NCI-H1694 treated with DMSO at 0.1 percent for 48 hours (cell line): ENCODE measurements at regions not wholly inside any gene's neighbourhood (a gene's known extent, or its start where the extent isn't known, plus 50 kb on each side); places are given as distances from the start of the nearest gene placed in this dataset.
"Not testable (repeated sequence)": the region's sequence is repeated elsewhere in the genome, so short reads cannot be mapped to it uniquely, and the experiment has no call there.

Experiments used
- DNase-seq: peaks from one replicate; lab custom pipeline; 2025; lab: John Stamatoyannopoulos, UW

DNA sequence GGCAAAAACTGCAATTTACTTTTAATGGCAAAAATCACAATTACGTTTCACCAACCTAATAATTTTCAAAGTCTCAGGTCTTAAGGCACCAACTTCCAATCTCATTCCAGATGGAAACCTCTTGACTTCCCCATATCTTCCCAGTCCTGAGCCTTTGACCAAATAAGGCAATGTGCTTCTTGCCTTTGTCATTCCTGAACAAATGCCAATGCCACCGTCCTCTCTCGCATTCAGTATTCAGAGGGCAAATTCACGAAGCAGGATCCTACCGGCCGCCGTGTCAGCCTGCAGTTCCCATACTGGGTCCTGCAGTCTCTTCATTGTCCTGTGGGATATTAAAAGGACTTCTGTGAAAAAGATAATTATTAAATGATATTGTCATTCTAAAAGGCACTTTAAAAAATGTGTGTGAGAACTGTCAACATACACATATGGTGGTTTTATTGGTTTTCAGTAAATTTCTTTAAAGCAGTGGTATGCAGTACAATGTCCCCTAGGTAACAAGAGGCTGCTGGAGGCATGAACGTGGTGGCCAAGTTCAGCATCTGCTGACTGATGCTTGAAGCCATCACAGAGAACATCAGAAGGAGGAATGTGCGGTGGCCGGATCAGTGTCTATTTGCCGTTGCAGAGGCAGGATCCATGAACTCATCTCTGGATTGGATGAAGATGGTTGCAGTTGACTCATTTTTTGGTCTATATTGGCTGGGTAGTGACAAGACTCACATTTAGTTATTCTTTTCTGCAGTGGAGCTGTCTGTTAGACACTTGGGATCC is 101.4 kb upstream of the IRX4 start:
- DNase-seq, result no peak

DNA sequence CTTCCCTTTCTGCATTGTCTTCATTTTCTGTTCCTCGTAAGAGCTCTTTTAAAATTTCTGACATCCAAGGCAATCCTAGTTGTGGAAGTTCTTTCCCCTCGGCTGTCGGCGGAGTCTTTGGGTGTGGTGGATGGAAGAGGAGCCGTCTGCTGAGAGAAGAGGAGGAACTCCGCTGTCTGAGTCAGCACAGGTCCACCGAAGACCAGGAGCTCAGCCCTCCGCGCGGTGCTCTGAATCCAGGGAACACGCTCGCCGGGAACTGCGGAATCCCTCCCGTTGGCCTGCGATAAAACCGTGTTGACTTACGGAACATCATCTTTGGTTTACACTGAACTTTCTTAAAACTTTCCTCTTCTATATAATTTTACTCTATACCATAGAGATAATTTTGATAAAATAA is 100.7 kb upstream of the IRX4 start:
- no peak for DNase-seq

DNA sequence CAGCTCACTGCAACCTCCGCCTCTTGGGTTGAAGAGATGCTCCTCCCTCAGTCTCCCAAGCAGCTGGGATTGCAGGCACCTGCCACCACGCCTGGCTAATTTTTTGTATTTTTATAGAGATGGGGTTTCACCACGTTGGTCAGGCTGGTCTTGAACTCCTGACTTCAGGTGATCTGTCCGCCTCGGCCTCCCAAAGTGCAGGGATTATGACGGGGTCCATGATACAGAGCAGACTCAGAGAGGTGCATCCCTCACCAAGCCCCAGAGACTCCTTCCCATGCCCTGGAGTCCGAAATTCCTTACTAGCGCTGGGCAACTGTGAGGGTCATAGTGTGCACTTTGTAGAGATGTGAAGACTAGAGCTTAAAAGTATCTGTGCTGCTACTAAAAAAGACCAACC is 99.8 kb upstream of the IRX4 start:
- DNase-seq, result not testable (repeated sequence)

DNA sequence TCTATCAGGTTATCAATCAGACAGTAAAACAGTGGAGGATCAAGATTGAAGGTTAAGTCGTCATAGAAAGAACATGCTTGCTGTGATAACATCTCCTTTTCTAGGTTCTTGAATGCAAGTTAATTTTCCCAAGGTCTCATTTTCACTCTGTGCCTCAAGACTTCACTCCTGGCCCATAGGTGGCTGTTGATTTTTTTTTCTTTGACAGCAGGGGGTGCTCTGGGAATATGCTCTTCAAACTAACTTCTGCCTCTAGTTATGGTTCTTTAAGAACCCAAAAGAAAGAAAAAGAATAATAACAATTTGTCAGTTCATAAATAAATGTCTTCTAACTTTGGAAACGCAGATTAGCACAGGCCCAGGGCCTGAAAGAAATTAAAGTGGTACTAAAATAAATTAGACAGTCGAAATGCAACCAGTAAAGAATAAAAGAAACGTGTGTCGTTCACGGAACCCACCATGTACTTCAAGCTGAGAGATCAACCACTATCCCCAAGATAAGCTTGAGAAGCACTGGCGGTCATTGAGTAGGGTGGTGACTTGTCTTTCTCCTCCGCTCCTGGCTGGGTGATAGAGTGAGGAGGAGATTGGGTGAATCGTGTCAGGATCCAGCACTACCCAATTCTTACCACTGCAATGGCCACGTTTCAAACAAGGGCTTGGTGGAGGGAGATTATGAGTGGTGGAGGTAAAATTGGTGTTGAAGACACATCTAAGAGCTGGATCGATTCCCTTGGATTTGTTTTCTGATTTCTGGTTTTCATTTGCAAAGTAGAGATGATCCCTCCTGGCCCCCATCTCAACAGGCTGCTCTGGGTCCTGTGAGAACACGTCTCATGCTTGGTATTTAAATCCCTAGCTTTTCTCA is 93.4 kb upstream of the IRX4 start:
- no peak for DNase-seq

DNA sequence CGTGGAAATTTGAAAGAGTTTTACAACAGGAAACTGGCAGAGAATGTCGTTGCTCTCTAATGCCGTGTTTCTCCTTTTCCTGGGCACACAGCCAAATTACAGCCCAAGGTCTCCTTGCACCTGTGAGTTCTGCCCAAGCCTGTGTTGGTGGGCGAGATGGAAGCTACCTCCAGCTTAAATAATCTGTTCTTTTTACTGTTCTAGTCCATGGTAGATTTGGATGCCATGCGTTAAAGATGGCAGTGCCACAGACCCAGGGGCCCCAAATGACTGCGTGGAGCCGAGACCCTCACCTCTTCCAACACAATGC is 92.6 kb upstream of the IRX4 start:
- DNase-seq, result no peak

DNA sequence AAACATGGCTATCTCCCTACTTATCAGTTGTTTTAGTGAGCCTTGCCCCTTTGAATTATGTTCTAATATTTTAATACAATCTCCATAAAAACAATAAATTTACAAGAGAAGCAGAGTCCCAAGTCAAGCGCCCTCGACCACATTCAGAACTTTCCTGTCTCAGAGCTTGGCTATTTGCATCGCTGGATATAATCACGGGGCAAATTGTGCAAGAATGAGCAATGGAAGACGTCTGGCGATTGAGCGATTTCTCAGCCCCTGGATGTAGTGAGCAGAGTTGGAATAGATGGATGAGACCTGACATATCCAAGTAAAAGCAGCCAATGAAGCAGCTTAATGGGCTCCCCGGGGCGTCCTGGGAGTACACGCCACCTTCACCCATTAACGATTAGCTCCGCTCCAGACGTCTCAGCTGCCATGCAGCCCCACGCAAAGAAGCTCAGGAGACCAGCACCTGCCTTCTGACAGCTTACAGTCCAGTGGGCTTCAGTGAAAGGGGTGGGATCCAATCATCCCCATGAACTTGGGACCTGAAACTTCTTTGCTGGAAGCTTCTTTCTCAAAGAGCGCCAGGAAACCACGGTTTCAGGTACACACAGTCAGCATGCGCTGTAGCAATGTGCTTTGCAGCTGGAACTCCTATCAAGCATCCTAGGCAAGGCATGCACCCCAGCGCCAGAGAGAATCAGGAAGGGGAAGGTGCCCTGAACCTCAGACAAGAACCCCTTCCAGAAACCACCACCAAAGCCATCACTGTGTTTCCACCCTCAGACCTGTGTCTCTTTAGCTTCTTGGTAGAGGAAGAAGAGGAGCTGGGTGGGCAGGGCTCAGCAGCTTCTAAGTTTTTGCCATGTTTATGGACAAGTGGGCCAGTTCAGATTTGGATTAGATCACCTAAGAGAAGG is 92.0 kb upstream of the IRX4 start:
- no peak for DNase-seq

DNA sequence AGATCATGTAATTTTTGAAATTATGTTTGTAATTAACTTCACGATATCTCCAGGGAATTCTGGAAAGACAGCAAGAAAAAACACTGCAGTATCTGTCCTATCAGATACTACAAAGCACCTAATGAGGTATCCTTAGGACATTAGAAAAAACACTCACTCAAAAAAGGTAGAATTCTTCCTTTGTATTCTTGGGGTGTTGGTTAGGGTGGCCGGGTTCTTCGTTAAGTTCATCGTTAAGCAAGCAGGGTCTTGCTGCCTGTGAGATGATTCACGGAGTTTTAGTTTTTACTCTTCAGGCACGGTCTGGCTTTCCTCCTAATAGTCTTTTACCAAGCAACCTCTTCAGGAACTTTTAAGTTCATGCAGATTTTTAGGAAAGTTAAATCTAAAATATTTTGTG is 91.4 kb upstream of the IRX4 start:
- no peak for DNase-seq

DNA sequence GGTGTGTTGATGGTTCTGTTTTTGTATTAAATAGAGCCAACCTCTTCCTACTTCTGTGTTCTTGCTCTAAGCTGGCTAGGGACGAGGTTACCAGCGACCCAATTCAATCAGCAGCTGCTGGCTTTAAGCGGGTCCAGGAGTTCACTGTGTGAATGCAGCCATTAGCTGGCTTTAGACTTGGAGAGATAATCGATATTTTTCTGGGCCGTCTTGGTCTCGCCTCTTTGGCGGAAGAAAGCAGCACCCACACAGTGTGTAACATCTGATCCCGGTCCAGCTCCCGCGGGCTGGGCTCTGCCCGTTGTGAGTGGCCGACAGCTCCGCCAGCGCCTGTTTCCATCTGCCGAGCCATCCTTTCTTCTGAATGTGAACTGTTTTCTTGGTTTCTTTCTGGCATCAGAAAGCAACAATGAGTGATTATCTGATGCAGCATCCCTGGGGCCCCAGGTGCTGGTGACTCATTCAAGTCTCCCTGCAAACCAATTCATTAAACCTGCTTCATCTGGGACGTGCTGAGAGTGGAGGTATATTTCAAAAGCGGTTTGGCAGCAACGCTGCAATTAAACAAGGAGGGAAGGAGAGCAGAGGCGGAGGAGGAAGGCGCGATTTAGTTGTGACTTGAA is 90.8 kb upstream of the IRX4 start:
- no peak for DNase-seq

DNA sequence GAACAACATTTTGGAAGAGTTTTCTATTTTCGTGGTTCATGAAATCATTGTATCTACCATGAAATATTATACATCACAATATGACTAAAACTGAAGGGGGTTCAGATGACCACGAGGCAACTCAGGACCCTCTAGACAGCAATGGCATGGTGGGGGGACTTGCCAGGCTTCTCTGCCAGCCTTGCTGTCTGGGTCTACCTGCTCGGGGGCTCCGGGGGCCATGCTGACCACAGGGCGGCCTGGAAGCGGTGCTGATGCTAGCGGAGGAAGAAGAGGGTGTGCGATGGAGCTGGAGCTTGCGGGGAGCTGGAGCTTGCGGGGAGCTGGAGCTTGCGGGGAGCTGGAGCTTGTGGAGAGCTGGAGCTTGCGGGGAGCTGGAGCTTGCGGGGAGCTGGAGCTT is 89.2 kb upstream of the IRX4 start:
- no peak for DNase-seq

DNA sequence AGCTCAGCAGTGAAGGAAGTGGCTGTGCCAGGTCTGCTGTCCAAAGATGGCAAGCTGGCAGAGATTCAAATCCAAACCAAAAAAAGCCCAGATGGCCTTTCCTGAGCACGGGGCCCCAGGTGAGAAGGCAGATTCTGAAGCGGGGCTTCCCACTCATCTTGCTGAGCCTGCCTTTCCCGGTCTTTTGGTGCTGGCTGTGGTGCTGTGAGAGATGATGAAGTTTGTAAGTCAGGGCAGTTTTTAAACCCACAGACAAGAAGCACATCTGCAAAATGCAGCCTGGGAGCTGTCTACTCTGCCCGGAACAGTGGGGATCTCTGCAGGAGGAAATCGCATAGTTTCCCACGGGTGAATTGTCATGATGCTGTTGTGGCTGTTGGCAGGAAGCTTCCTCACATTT is 85.0 kb upstream of the IRX4 start:
- DNase-seq, result no peak

DNA sequence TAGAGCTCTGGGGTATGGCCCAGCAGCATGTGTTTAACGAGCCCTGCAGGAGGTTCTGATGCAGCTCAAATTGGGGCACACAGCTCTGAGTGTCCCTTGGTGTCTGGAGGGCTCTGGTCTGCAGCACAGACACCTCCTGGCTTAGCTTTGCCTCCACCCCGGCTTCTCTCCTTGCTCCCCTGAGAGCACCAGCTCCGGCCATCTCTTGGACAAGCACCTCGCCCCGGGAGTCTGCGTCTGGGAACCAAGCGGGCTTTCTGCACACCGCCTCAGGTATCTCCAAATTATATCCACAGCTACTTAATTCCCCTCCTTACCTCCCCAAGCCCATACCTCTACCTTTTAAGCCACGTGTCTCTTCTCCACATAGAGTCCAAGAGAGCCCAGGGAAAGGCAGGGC is 83.7 kb upstream of the IRX4 start:
- DNase-seq, result no peak

DNA sequence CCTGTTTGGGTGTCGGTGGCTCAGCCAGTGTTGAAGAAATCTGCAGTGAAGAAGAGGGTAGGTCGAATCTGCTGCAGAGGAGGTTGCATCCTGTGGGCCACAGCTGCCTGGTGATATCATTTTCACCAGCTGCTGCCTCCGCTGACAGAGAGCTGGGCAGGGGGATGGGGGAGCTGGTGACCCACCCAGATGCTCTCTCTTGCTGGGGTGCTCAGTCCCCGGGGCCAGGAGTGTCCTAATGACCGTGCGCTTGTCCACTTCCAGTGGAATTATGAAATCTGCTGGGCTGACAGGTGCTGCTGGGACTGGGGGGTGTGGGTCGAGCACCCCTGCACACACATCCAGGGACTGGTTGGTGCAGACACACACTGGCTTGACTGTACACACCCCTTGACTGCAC is 83.2 kb upstream of the IRX4 start:
- DNase-seq, result no peak

DNA sequence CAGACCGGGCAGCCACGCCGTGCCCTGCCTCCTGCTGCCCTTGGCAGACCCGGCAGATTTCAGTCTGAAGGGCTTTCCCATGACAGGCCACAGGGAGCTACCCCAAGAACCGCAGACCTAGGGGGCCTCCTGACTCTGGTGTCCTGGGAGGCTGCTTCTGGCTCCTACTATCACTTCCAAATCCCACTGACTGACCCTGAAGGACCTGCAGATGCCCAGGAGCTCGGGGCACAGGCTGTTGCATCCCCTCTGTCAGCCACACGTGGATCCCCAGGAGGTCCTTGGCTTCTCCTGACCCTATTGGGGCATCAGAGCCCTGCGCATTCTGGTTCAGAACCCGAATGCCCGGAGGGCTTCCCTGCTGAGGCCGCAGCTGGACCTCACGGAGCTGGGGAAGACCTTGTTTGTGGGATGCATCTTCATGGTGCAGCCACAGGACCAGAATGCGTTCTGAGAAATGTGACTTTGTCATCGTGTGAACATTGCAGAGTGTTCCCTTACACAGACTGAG is 81.3 kb upstream of the IRX4 start:
- no peak for DNase-seq

DNA sequence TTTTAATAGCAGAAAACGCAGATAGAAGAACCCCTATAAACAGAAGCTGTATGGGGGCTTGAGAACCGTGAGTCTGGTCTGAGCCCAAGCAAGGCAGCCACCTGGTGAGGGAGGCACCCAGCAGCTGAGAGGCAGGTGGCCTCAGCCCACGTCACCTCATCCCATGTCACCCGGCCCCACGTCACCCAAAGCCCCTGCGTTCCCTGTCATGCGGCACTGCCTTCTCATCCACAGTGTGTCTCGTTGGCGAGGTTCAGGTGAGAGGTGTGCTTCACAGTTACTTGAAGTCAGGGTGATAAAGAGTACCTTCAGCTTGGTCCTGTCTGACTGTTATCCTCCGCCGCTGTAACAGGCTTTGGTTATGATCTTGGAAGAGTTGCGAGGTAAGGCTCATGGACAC is 80.6 kb upstream of the IRX4 start:
- no peak for DNase-seq

DNA sequence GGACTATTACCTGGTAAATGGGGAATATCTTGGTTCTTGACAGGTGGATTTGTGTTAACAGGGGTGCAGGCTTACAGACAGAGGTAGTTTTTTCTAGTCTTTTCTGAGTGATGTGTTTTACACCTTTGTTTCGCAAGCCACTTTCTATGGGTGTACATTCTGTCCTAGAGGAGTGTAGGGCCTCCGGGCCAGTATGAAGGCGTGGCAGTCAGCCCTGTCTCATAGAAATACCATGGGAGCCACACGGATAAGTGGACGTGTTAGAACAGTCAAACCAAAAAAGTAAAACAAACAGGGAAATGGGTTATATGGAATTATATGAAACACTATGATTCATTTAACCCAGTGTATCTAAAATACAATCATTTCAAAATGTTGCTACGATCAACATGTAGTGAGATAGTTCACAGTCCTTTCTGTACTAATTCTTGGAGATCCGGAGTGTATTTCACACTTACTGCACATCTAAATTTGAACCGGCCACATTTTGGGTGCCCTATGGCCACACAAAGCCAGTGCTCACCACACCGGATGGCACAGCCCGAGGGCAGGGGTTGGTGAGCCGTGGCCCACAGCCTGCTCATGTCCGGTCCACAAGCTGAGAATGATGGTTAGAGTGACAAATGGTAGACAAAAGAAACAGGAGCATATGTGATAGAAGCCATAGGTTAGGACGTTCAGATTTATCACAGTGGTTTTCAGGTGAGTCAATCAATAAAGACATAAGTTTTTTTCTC is 80.1 kb upstream of the IRX4 start:
- no peak for DNase-seq

DNA sequence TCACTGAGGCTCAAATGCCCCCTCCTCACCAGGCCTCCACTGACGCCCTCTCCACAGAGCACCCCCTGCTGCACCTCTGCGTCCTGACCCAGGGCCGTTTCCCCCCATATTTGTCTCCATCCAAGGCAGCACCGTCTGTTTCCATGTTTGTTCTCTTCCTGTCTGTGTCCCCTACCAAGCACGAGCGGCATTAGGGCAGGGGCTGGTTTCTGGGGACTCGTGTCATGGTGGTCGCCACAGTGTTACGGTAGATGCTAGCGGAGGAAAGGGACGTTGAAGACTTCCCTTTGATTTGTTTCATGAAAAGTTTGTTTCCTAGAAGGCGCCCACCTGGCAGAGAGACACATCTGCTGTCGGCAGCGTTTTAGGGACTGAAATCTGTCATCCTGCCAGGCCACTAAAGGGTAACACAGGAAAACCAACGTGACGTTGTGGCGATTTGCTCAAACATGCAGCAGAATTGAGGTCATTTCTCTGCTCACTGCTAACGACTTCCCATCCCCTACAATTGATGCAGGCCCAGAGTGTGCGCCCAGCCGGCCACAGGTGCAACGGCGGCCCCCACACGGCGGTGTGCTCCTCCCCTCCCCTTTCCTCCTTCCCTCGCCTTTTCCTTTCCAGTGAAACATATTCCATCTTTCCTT is 79.3 kb upstream of the IRX4 start:
- no peak for DNase-seq

DNA sequence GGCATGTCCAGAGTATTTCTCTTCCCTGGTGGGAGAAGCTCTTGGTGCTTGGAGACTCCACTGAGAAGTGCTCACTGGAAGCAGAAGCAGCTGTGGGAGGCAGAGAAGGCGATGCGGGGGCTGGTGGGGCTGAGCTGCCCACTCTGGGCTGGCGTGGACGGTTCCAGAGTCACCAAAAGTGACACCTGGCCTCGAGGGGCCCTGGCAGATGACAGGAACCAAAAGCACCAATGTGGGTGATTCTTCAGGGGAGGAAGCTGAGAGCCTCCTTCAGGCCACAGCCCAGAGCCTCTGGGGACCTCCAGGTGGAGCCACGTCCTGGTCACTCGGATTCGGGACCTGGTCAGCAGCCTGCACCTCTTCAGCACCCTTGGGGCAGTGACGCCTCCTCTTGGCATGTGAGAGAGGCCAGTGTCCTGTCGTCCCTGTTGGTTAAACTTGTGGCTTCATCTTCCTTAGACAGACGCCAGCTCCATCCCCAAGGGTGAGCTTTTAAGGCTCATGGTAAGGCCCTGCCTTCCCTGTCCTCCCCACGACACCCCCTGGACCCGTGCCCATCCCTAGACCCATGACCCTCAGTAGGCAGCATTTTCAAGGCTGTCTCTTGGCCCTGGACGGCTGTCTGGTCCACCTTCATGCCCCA is 78.7 kb upstream of the IRX4 start:
- no peak for DNase-seq

DNA sequence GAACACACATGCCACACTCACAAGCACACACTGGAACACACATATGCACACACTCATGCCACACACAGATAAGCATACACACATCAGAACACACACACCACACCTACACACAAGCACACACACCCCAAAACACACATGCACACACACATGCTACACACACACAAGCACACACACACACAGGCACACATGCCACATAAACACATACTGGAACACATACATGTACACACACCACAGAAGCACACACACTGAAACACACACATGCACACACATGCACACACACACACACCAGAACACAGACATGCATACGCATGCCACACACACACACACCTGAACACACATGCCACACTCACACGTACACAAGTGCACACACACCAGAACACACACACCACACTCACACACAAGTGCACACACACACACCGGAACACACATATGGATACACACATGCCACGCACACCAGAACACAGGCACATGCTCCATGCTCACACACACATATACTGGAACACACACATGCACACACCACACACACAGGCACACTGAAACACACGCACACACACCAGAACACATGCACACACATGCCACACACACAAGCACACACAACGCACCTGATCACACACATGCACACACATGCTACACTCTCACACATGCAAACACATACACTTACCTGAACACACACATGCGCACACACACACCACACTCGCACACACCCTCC is 78.0 kb upstream of the IRX4 start:
- DNase-seq, result no peak

DNA sequence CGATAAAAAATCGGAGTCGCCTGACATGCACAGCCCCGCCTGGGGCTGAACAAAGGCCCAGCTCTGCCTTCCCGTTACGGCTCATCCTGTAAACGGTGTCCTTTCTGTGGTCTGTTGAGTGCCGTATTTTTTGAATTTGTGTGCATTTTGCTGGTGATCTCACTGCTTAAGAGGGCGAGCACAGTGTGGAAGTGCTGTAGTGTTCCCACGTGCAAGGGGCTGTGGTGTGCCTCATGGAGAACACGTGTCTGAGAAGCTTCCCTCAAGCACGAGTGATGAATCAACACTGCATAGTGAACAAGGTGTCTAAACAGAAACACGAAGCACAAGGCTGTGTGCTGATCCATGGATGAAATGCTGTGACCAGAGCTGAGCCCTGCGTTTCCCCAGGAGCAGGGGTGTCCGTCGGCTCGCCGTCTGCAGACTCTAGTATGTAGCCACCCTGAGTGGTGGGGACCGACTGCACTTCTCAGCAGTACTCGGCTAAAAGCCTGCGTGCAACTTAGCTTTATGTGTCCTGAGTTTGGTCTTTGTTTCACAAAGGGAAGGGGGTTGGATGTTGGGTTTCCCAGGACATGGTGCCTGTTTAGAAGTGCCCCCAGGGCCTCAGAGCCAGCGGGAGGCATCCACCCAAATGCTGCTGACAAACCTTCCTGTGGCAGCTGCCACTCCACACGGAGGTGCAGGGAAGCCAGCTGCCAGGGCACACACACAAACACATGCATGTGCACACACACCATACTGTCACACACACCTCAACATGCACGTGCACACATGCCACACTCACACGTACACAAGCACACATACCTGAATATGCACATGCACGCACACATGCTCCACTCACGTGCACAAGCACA is 77.2 kb upstream of the IRX4 start:
- DNase-seq, result no peak
